ENCODE measurements at regions not wholly inside any gene's neighbourhood (a gene's known extent, or its start where the extent isn't known, plus 50 kb on each side); places are given as distances from the start of the nearest gene placed in this dataset.

- no peak for DNase-seq
Measured at GRCh38 chr11:69415411-69416142, 65.9 kb upstream of the LINC01488 start.

GRCh38 chr11:69416143-69416515 is 65.3 kb upstream of the LINC01488 start:
- no peak for DNase-seq

GRCh38 chr11:69416762-69417698 is 64.4 kb upstream of the LINC01488 start:
- no peak for DNase-seq

DNA sequence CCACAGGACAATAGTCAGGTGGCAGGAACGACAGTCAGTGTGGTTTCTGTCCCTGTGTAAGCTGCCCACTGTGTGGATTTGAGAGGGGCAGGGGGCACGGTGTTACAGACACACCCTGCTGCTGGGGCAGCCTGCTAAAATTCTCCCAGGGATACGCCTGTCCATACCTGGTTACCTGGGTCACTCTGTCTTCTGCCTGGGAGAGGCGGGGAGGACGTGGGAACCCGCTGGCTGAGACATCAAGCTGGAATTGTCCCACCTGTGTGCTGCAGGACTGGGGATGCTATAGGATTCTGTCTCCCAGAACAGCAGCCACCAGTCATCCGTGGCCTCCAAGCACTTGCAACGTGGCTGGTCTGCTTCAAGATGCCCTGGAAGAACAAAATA is 63.8 kb upstream of the LINC01488 start:
- no peak for DNase-seq

GRCh38 chr11:69418576-69419296 is 62.7 kb upstream of the LINC01488 start:
- DNase-seq, result no peak

GRCh38 chr11:69419662-69420395 is 61.6 kb upstream of the LINC01488 start:
- peak; percentile 43 for DNase-seq

DNA sequence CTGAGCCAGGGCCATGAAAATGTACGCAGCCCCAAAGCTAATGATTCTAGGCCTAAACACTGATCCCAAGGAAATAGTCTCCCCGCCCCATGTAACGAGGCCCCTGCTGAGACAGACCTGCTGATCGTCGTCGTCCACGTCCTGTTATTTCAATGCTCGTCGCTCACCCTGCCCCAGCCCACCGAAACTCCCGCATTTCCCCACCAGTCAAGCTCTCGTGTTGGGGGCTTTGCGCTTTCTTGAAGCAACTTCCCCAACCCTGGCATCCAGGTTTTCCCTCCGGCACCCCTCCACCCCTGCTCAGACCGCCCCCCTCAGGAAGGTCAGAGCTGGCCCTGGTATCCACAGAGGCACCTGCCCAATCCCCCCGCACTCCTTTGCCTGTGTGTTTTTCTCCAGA is 58.8 kb upstream of the LINC01488 start:
- no peak for DNase-seq

DNA sequence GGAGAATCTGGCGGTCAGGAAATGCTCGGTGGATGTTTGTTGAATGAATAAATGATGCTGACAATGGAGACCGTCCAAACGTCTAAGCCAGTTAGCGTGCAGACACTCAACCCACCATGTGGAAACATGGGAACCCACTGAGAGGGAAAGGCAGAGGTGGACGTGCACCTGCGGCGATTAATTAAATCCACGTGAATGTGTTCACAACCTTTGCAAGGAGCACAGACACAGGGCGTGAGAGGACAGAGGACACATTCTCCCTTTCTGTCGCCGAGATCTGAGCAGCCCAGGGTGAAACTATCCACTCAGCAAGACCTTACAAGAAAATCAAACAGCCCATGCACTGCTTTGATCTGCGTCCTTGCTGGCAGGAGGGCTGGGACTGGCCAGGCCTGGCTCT is 58.3 kb upstream of the LINC01488 start:
- DNase-seq, result no peak

DNA sequence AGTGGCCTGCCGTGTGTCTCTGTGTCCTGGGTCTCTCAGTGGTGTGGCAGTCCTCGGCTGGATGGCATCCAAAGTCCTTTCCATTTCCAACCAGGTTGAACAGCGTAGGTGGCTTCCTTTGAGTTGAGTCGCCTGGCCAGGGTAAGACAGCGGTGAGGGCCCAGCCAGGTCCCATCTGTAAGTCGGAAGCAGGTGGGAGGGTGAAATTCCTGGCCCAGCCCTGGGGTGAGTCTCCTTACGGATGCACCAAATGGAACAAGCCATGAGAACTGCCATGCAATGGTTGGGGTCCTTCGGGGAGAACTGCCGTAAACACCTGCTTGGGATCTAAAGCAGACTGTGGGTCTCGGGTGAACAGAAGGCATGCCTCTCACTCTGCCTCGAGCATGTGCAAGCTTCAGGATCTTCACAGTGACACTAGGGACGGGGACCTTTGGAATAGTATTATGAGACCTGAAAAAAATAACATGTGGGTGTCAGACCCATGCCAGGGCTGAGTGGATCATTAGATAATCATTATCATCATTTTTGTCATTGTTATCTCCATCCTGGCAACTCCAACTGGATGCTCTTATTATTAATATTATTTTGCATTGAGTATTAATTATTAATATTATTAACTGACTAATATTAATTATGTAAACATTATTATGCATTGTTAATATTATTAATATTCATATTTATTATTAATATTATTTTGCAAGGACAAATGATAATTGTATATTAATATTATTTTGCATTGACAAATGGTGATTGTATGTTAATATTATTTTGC is 57.7 kb upstream of the LINC01488 start:
- no peak for DNase-seq

DNA sequence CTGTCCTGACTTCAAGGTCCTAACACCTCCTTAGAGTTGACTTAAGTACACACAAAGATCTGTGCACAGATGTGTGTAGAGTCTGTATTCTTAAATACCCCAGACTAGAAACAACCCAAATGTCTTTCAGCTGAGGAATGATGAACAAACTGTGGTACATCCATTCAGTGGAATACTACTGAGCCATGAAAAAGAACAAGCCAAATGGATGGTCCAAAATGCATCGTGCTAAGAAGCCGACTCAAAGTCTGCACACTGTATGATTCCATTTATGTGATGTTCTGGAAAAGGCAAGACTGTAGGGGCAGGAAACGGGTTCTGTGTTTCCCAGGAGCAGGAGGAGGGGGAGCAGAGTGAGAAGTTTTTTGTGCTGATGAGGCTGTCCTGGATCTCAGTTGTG is 56.7 kb upstream of the LINC01488 start:
- no peak for DNase-seq

DNA sequence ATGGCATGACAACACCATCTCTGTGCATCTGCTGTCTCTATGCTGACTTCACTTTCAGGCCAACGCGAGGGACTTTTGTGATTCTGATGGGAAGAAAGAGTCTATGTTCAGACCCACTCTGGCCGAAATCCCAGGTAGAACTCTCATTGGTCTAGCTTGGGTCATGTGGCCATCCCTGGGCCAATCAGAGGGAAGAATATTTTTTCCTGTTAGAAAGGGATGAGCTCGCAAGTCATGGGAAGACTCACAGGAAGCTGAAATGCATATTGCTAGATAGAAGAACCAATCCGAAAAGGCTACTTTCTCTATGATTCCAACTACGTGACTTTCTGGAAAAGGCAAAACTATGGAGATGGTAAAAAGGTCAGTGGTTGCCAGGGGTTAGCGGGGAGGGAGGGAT is 56.0 kb upstream of the LINC01488 start:
- no peak for DNase-seq

DNA sequence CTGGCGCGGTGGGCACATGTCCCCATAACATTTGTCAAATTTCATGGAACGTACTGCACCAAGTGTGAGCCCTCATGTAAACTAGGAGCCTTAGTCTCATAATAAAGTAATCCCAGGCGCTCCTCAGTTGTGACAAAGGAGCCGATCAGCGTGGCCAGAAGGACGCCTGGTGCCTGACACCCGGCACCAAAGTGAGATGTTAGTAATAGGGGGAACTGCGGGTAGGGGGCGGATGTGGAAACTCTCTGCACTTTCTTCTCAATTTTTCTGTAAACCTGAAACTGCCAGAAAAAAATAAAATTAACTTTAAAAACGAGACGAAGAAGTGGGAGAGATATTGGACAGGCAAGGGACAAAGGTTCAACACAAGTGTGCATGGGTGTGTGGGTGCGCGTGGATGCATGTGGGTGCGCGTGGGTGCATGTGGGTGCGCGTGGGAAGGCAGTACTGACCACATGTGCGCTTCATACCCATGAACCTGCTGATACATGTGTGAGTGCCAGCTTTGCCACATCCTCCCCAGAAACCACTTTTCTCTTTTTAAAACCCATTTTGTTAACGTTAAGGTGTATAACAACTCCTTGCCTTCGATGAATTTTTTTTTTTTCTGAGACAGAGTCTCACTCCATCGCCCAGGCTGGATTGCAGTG is 55.4 kb upstream of the LINC01488 start:
- no peak for DNase-seq

GRCh38 chr11:69427337-69427736 is 54.1 kb upstream of the LINC01488 start:
- DNase-seq, result no peak

DNA sequence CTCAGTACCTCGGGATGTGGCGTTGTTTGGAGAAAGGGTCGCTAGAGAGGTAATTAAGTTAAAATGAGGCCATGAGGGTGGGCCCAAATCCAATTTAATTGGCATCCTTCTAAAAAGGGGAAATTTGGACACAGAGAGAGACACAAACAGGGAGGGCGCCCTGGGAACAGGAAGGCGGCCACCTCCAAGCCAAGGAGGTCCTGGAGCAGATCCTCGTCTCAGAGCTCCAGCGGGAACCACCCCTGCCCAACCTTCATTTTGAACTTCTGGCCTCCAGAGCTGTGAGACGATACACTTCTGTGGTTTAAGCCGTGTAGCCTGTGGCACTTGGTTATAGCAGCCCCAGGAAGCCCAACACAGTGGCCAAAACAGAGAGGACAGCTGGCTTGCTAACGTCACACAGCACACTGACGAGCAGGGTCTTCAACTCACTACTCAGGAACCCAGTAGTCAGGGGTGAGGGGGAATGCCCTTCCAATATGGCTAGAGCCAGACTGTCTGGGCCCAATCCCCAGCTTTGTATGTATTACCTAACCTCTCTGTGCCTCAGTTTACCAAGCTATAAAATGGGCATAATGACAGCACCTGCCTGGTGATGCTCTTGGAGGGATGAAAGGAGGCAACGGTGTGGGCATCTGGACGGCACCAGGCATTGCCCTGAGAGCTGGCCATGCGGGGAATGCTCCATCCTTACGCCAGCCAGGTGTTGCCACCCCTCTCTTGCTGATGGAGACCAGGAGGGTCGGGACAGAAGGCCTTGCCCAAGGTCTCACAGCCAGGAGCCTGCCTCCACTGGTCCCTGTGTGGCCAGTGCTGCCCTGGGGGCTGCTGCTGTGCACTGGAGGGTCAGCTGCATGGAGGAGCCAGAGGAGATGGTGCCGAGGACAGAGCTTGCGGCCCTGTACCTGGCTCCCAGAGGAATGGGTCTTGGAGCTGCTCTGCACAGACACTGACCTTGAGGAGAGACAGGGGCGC is 53.3 kb upstream of the LINC01488 start:
- no peak for DNase-seq

DNA sequence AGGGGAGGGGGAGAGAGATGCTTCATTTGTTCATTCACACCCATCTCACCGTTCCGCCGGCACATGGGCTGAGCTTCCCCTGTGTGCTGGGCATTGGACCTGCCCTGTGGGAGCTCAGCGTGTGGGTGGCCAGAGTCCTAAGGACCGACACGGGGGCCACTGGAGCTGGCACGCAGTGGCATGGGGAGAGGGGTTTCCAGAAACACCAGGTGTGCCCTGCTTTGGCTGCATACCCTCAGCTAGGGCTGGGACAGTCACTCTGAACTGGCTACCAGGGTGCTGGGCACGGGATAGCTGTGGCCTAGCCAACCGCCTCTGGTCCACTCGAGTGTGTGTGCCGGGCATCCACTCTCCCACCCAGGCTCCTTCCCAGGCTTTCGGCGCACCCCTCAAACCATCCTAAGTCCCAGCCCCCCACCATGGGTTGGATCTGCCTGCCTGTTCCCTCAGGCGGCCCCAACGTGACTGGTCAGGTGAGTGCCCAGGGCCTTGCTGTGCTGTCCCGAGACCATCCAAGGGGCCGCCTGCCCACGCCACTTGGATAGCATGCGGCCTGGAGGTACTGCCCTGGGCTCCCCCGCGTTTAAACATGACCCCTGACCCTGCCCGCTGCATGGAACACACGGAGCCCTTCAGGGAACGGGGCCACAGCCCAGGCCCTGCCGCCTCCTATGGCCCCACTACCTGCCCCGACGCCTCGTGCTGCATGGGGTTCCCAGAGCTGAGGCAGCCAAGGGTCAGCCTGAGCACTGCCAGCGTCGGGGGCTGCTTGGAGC is 51.6 kb upstream of the LINC01488 start:
- DNase-seq, result no peak

DNA sequence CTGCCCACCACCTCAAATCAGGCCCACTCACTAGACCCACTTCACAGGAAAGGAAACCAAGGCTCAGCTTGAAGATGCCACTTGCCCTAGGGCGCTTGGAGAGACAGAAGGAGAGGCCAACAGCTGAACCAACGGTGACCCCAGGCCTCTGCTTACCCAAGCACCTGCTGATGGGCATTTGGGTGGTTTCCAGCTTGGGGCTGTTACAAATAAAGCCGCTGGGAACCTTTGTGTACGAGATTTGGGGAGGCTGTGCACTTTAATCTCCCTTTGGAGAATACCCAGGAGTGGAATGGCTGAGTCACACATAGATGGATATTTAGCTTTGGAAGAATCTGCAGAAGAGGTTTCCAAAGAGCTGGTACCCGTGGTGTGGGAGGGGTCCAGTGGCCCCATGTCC is 50.9 kb upstream of the LINC01488 start:
- no peak for DNase-seq

DNA sequence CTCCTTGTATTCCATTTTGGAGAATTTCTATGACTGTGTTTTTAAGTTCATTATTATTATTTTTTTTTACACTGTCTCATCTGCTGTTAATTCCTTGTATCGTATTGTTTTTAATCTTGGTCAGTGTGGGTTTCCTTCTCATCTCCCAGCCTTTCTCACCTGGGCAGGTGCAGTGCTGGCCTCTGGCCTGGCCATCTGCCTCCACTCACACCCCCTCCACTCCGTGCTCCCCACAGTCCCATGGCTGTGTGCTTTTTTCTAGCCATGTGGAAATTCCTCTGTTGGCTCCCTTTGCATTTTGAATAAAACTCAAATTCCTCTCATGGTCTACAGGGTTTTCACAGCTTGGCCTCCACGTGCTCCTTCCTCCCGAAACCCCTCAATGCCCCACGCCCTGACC is 50.3 kb upstream of the LINC01488 start:
- no peak for DNase-seq
